ENCODE measurements at regions not wholly inside any gene's neighbourhood (a gene's known extent, or its start where the extent isn't known, plus 50 kb on each side); places are given as distances from the start of the nearest gene placed in this dataset.

GRCh38 chr1:58923090-58923470, 139.2 kb upstream of the JUN start:
- no peak overlapping the region for H3K4me3 ChIP-seq
- H3K36me3 ChIP-seq = no peaks in the 10 kb centered on the region
- 94% methylated on average over 3 of the region's 3 CpGs for WGBS, 2 donors
- no peak for DNase-seq
- TF ChIP-seq POLR2A (IDR thresholded peaks at IDR 0.05) (no peak), CTCF (IDR thresholded peaks at IDR 0.05) (no peak)
- no peaks in the 10 kb centered on the region for H3K27me3 ChIP-seq
- H3K27ac ChIP-seq = peak overlapping the region; percentile 36 to 76 (median 68)
- H3K4me1 ChIP-seq = peaks cover 5 to 53% (median 35%) of the 10 kb centered on the region in 3 donors
- no peaks in the 10 kb centered on the region for H3K9me3 ChIP-seq
- intact Hi-C loops (cut with DNase I) = no loop called here

DNA sequence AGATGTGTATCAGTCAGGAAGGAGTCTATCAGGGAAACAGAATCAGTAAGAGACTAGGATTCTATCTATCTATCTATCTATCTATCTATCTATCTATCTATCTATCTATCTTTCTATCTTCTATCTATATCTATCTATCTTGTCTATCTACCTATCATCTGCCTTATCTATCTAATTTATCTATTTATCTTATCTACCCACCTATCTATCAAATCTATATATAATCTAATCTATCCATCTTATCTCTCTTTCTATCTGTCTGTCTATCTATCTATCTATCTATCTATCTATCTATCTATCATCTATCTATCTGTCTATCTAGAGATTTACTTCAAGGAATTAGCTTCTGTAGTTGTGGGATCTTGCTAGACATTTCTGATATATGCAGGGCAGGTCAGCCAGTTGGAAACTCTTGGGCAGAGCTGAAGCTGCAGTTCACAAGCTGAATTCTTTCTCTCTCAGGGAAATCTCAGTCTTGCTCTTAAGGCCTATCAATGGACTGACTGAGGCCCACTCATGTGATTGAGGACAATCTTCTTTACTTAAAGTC, 140.2 kb upstream of the JUN start:
- H3K9me3 ChIP-seq = no peaks in the 10 kb centered on the region
- intact Hi-C loops (cut with DNase I) = no loop called here
- no peak for TF ChIP-seq CTCF (IDR thresholded peaks at IDR 0.05)
- TF ChIP-seq POLR2A (IDR thresholded peaks at IDR 0.05) = no peak
- H3K4me1 ChIP-seq = peaks cover 7 to 63% (median 41%) of the 10 kb centered on the region in 3 donors
- no peak for DNase-seq
- H3K27ac ChIP-seq = no peak overlapping the region
- H3K27me3 ChIP-seq = no peaks in the 10 kb centered on the region
- H3K36me3 ChIP-seq = no peaks in the 10 kb centered on the region
- no peak overlapping the region for H3K4me3 ChIP-seq

- peaks cover 7 to 70% (median 45%) of the 10 kb centered on the region in 3 donors for H3K4me1 ChIP-seq
These were observed 141.0 kb upstream of the JUN start for GRCh38 chr1:58924821-58925220.

GRCh38 chr1:58925247-58925646, 141.4 kb upstream of the JUN start:
- intact Hi-C loops (cut with DNase I) = no loop called here
- TF ChIP-seq CTCF (IDR thresholded peaks at IDR 0.05) = no peak
- TF ChIP-seq POLR2A (IDR thresholded peaks at IDR 0.05) = no peak
- Histone ChIP-seq H3K4me3 (no peak overlapping the region), H3K9me3 (no peaks in the 10 kb centered on the region), H3K4me1 (peaks cover 7 to 75% (median 45%) of the 10 kb centered on the region in 3 donors), H3K36me3 (no peaks in the 10 kb centered on the region), H3K27ac (no peak overlapping the region), H3K27me3 (no peaks in the 10 kb centered on the region)
- 90 to 91% methylated on average over 2 of the region's 2 CpGs for WGBS, 2 donors
- no peak for DNase-seq

More at GRCh38 chr1:58924821-58925220, 141.0 kb upstream of the JUN start:
- DNase-seq = no peak
- Histone ChIP-seq H3K4me3 (no peak overlapping the region), H3K9me3 (no peaks in the 10 kb centered on the region), H3K27me3 (no peaks in the 10 kb centered on the region), H3K27ac (no peak overlapping the region), H3K36me3 (no peaks in the 10 kb centered on the region)
- intact Hi-C loops (cut with DNase I) = no loop called here
- WGBS, 2 donors = 86 to 97% methylated on average over 3 to 4 of the region's 4 CpGs
- TF ChIP-seq POLR2A (IDR thresholded peaks at IDR 0.05) = no peak

DNA sequence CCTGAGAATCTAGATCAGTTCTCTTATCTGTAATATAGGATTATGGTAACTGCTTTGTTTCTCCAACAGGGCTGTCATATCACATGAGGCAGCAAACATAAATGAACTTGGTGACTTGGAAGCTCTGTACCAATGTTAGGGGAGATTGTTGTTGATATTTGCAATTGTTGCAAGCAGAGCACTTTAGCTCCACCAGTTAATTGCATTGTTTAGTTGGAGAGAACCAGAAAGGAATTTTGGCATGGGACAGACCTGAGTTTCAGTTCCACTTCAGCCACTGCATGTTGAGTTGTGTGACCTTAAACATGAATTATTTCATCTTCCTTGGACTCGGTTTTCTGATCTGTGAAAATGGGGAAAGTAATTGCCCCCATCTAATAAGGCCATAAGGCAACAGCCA, 142.3 kb upstream of the JUN start:
- no peak for DNase-seq
- intact Hi-C loops (cut with DNase I) = no loop called here

More for the DNA sequence above, 142.3 kb upstream of the JUN start:
- peaks cover 7 to 75% (median 40%) of the 10 kb centered on the region in 3 donors for H3K4me1 ChIP-seq
- H3K9me3 ChIP-seq = no peaks in the 10 kb centered on the region
- 89 to 100% methylated on average over 1 of the region's 1 CpG for WGBS, 2 donors
- no peak overlapping the region for H3K4me3 ChIP-seq
- TF ChIP-seq CTCF (IDR thresholded peaks at IDR 0.05) (no peak), POLR2A (IDR thresholded peaks at IDR 0.05) (no peak)
- H3K36me3 ChIP-seq = no peaks in the 10 kb centered on the region
- H3K27me3 ChIP-seq = no peaks in the 10 kb centered on the region
- H3K27ac ChIP-seq = peak overlapping the region in 1 of 4 donors; percentile 84
